Sigmoid colon (tissue), 6 donors: ENCODE measurements at regions not wholly inside any gene's neighbourhood (a gene's known extent, or its start where the extent isn't known, plus 50 kb on each side); places are given as distances from the start of the nearest gene placed in this dataset.

Experiments used
- DNase-seq: peaks from one replicate; pipeline ENCODE4 v3.0.0-alpha.2; 2019
- H3K27ac ChIP-seq, 4 donors: fragments of 200-600 bp; sonication (generic); one replicate each; pipeline ENCODE4 v1.5.1; 2016 to 2019; ENCODE audit warnings: mild to moderate bottlenecking in 1 of 4
- H3K27me3 ChIP-seq, 3 donors: fragments of 200-600 bp; sonication (generic); one replicate each; pipeline ENCODE4 v1.5.1; 2019; ENCODE audit warnings: mild to moderate bottlenecking in 1 of 3
- H3K36me3 ChIP-seq, 4 donors: fragments of 200-600 bp; sonication (generic); one replicate each; pipeline ENCODE4 v1.5.1; 2016 to 2019
- H3K4me1 ChIP-seq, 4 donors: fragments of 200-600 bp; sonication (generic); one replicate each; pipeline ENCODE4 v1.5.1; 2017 to 2019
- H3K4me3 ChIP-seq, 4 donors: fragments of 200-600 bp; sonication (generic); one replicate each; pipeline ENCODE4 v1.5.1; 2017 to 2019; ENCODE audit warnings: mild to moderate bottlenecking in 2 of 4, moderate library complexity in 1 of 4
- H3K9me3 ChIP-seq, 4 donors: fragments of 200-600 bp in 3 of 4; sonication (generic) in 3 of 4; one replicate each; pipeline versions ENCODE4 v1.5.1 to v1.6.1; 2013 to 2019
- EP300 ChIP-seq, 4 donors: sonication (generic); formaldehyde crosslinking; IDR thresholded peaks; one replicate each; pipeline ENCODE4 v1.6.1; 2017; ENCODE audit warnings: antibody characterized with exemption in 4 of 4
- POLR2A ChIP-seq, 2 donors: fragments of 450-650 bp; IDR thresholded peaks; one replicate each; pipeline ENCODE4 v1.6.1; 2016; ENCODE audit warnings: antibody characterized with exemption in 2 of 2, mild to moderate bottlenecking in 2 of 2, moderate library complexity in 2 of 2
- POLR2AphosphoS5 ChIP-seq, 4 donors: sonication (generic); formaldehyde crosslinking; IDR thresholded peaks; one replicate each; pipeline ENCODE4 v1.6.1; 2017; ENCODE audit warnings: antibody characterized with exemption in 4 of 4
- WGBS, 2 donors: extraction: QIAGEN DNeasy Blood & Tissue Kit; methylation state at CpG; one replicate each; pipeline ENCODE4 v1.1.7; 2013; 5-methylcytosine and 5-hydroxymethylcytosine counted together
- intact Hi-C: fragments of 100-400 bp; cut with DNase I; formaldehyde crosslinking; loops from one replicate; pipeline ENCODE4 v1.15.1; 2023
- TF ChIP-seq, protein P1 (sequence below), 4 experiments: fragments of 450-650 bp in 3 of 4; fragments of 200-600 bp in 1 of 4; IDR thresholded peaks; one replicate each; pipeline ENCODE4 v1.5.1; 2016 to 2019; ENCODE audit warnings: antibody characterized with exemption in 4 of 4, mild to moderate bottlenecking in 3 of 4, moderate library complexity in 2 of 4
- donor health status: healthy with polysubstance abuse.
- donor health status: healthy.

DNA sequence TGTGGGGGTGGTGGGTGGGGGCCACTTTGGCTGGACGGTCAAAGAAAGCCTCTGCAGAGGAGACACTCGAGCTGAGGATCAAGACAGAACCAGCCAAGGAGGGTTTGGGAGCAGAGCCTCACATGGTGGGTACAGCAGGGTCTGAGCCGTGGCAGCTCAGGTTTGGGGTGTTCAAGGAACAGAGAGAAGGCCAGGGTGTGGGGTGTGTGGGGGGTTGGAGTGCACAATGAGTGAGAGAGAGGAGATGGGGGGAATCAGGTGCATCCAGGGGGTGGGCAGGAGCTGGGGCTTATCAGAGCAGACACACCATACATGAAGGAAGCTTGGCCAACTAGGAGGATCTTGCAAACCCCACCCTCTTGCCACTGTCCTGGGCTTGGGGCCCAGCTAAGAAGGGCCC is 140.0 kb downstream of the NSG2 start:
- intact Hi-C loops, result no loop called here
- no peak for TF ChIP-seq EP300 (IDR thresholded peaks at IDR 0.05)
- TF ChIP-seq POLR2AphosphoS5 (IDR thresholded peaks at IDR 0.05), result no peak
- TF ChIP-seq, protein P1, sequence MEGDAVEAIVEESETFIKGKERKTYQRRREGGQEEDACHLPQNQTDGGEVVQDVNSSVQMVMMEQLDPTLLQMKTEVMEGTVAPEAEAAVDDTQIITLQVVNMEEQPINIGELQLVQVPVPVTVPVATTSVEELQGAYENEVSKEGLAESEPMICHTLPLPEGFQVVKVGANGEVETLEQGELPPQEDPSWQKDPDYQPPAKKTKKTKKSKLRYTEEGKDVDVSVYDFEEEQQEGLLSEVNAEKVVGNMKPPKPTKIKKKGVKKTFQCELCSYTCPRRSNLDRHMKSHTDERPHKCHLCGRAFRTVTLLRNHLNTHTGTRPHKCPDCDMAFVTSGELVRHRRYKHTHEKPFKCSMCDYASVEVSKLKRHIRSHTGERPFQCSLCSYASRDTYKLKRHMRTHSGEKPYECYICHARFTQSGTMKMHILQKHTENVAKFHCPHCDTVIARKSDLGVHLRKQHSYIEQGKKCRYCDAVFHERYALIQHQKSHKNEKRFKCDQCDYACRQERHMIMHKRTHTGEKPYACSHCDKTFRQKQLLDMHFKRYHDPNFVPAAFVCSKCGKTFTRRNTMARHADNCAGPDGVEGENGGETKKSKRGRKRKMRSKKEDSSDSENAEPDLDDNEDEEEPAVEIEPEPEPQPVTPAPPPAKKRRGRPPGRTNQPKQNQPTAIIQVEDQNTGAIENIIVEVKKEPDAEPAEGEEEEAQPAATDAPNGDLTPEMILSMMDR (IDR thresholded peaks at IDR 0.05), result no peak
- TF ChIP-seq POLR2A (IDR thresholded peaks at IDR 0.05), result no peak
- no peaks in the 10 kb centered on the region for H3K4me1 ChIP-seq
- WGBS, 2 donors, result 70 to 87% methylated on average over 3 of the region's 3 CpGs
- no peaks in the 10 kb centered on the region for H3K9me3 ChIP-seq
- H3K4me3 ChIP-seq, result no peak overlapping the region
- H3K27me3 ChIP-seq, result peaks cover 0 to 6% (median 5%) of the 10 kb centered on the region in 3 donors
- H3K36me3 ChIP-seq, result no peaks in the 10 kb centered on the region
- DNase-seq, result no peak
- no peak overlapping the region for H3K27ac ChIP-seq

- 79 to 82% methylated on average over 10 of the region's 10 CpGs for WGBS, 2 donors
These were observed 140.7 kb downstream of the NSG2 start for GRCh38 chr5:174186096-174186695.

GRCh38 chr5:174187001-174187400 is 141.5 kb downstream of the NSG2 start:
- Histone ChIP-seq H3K27ac (no peak overlapping the region), H3K27me3 (peaks cover 0 to 6% (median 5%) of the 10 kb centered on the region in 3 donors), H3K4me3 (no peak overlapping the region), H3K4me1 (no peaks in the 10 kb centered on the region), H3K9me3 (no peaks in the 10 kb centered on the region), H3K36me3 (no peaks in the 10 kb centered on the region)
- no peak for DNase-seq
- intact Hi-C loops, result no loop called here
- 83 to 85% methylated on average over 7 of the region's 7 CpGs for WGBS, 2 donors
- TF ChIP-seq, protein P1 (IDR thresholded peaks at IDR 0.05), result no peak
- no peak for TF ChIP-seq EP300 (IDR thresholded peaks at IDR 0.05)
- no peak for TF ChIP-seq POLR2AphosphoS5 (IDR thresholded peaks at IDR 0.05)
- no peak for TF ChIP-seq POLR2A (IDR thresholded peaks at IDR 0.05)

More at GRCh38 chr5:174186096-174186695, 140.7 kb downstream of the NSG2 start:
- Histone ChIP-seq H3K4me3 (no peak overlapping the region), H3K9me3 (no peaks in the 10 kb centered on the region), H3K4me1 (no peaks in the 10 kb centered on the region), H3K27me3 (peaks cover 0 to 6% (median 5%) of the 10 kb centered on the region in 3 donors), H3K27ac (no peak overlapping the region), H3K36me3 (no peaks in the 10 kb centered on the region)
- intact Hi-C loops, result no loop called here
- TF ChIP-seq, protein P1 (IDR thresholded peaks at IDR 0.05), result no peak
- TF ChIP-seq EP300 (IDR thresholded peaks at IDR 0.05) (no peak), POLR2AphosphoS5 (IDR thresholded peaks at IDR 0.05) (no peak), POLR2A (IDR thresholded peaks at IDR 0.05) (no peak)
- DNase-seq, result no peak

DNA sequence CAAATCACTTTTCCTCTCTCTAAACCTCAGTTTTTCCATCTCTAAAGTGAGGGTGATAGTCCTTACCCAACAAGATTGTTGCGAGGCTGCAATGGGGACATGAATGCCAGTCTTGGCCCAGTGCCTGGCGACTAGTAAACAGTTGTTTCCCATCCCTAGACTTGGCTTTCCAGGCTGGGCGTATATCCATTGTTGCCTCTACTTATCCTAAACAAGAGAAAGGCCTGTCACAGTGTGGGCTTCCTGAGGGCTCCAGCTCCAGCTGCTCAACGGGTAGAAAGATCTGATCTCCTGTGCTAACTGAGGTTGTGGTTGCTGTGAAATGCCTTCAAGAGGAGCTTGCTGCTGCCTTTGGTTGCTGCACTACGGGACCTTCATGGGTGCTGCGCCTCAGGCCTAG is 142.0 kb downstream of the NSG2 start:
- Histone ChIP-seq H3K4me3 (no peak overlapping the region), H3K27me3 (peaks cover 0 to 6% (median 5%) of the 10 kb centered on the region in 3 donors), H3K4me1 (no peaks in the 10 kb centered on the region), H3K9me3 (no peaks in the 10 kb centered on the region), H3K36me3 (no peaks in the 10 kb centered on the region), H3K27ac (no peak overlapping the region)
- WGBS, 2 donors, result 64 to 84% methylated on average over 6 of the region's 6 CpGs
- intact Hi-C loops, result no loop called here
- no peak for DNase-seq
- TF ChIP-seq POLR2AphosphoS5 (IDR thresholded peaks at IDR 0.05) (no peak), POLR2A (IDR thresholded peaks at IDR 0.05) (no peak), EP300 (IDR thresholded peaks at IDR 0.05) (no peak)
- TF ChIP-seq, protein P1 (IDR thresholded peaks at IDR 0.05), result no peak

- Histone ChIP-seq H3K36me3 (no peaks in the 10 kb centered on the region), H3K4me1 (no peaks in the 10 kb centered on the region), H3K4me3 (no peak overlapping the region), H3K27ac (no peak overlapping the region), H3K9me3 (no peaks in the 10 kb centered on the region), H3K27me3 (peaks cover 0 to 6% (median 5%) of the 10 kb centered on the region in 3 donors)
- intact Hi-C loops, result no loop called here
- TF ChIP-seq EP300 (IDR thresholded peaks at IDR 0.05), result no peak
- no peak for TF ChIP-seq POLR2A (IDR thresholded peaks at IDR 0.05)
- TF ChIP-seq POLR2AphosphoS5 (IDR thresholded peaks at IDR 0.05), result no peak
- TF ChIP-seq, protein P1 (IDR thresholded peaks at IDR 0.05), result no peak
- 59 to 63% methylated on average over 1 of the region's 1 CpG for WGBS, 2 donors
- no peak for DNase-seq
These were observed 142.8 kb downstream of the NSG2 start for GRCh38 chr5:174188295-174188694.
